Activated CD4-positive, alpha-beta T cell treated with anti-CD3 and anti-CD28 coated beads, Interleukin-2, amount 10 ng/mL, durations not matched to agents 24 days and 14 days (primary cell): ENCODE measurements at regions not wholly inside any gene's neighbourhood (a gene's known extent, or its start where the extent isn't known, plus 50 kb on each side); places are given as distances from the start of the nearest gene placed in this dataset.
A peak's percentile ranks its signal among the peaks of the same experiment; 100 is the strongest.
"Not testable (repeated sequence)": the region's sequence is repeated elsewhere in the genome, so short reads cannot be mapped to it uniquely, and the experiment has no call there.

ENCODE experiments used
- DNase-seq: peaks from one replicate; pipeline ENCODE4 v3.0.0; 2022
- H3K27ac Mint-ChIP-seq: one replicate; pipeline ENCODE4 v1.8.0; 2022; ENCODE audit warnings: mild to moderate bottlenecking, mixed read lengths
- H3K27me3 Mint-ChIP-seq: one replicate; pipeline ENCODE4 v1.8.0; 2022; ENCODE audit warnings: mixed read lengths
- H3K36me3 Mint-ChIP-seq: one replicate; pipeline ENCODE4 v1.8.0; 2022; ENCODE audit warnings: low read depth, mild to moderate bottlenecking, mixed read lengths
- H3K4me1 Mint-ChIP-seq: one replicate; pipeline ENCODE4 v1.8.0; 2021; ENCODE audit warnings: mixed read lengths
- H3K4me3 Mint-ChIP-seq: one replicate; pipeline ENCODE4 v1.8.0; 2022; ENCODE audit warnings: mild to moderate bottlenecking, moderate library complexity, mixed read lengths
- H3K9me3 Mint-ChIP-seq: one replicate; pipeline ENCODE4 v1.8.0; 2021; ENCODE audit warnings: mixed read lengths
- intact Hi-C: fragments of 100-400 bp; cut with micrococcal nuclease; formaldehyde crosslinking; loops from one replicate; pipeline ENCODE4 v1.15.1; 2023

DNA sequence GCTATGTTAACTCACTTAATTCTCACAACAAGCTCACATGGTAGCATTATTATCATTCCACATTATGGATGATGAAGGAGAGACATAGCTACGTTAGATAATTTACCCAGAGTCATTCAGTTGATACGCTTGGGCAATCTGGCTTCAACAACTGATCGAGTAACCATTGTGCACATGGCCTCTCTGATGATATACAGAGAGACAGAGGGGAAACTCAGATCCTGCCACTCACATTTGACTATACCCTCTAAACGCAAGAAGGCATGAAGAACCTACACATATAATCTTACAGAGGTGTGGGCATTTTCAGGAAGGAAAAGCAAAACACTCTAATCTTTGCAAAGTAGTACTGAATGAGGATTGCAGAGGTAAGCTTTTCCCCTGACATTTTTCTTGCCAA, 360.1 kb downstream of the BARHL2 start:
- Mint-ChIP-seq H3K9me3 (no peaks in the 10 kb centered on the region), H3K4me3 (no peak overlapping the region), H3K27me3 (no peaks in the 10 kb centered on the region), H3K4me1 (no peaks in the 10 kb centered on the region), H3K27ac (no peak overlapping the region), H3K36me3 (no peaks in the 10 kb centered on the region)
- peak; percentile 34 for DNase-seq
- intact Hi-C loops: no loop called here

- Mint-ChIP-seq H3K9me3 (no peaks in the 10 kb centered on the region), H3K36me3 (no peaks in the 10 kb centered on the region), H3K27me3 (no peaks in the 10 kb centered on the region), H3K27ac (no peak overlapping the region), H3K4me1 (no peaks in the 10 kb centered on the region), H3K4me3 (no peak overlapping the region)
- peak; percentile 37 for DNase-seq
- intact Hi-C loops: no loop called here
Observed at GRCh38 chr1:90356101-90356500, 361.0 kb downstream of the BARHL2 start.

DNA sequence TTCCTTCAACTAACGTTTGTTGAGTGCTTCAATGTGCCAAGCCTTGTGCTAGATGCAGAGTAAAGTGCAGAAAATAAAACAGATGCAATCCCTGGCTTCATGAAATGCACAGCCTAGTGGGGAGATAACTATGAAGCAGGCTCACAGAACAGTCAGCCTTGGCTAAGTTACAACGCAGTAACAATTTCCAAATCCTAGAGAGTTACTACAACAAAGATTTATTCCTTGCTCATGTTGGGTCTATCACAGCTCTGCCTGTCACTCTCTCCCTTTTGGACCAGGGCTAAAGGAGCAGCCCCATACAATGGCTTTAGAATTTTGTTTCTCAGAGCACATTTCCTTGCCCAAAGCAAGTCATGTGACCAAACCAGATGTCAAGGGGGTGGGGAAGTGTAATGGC, 359.8 kb downstream of the ZNF326 start:
- Mint-ChIP-seq H3K9me3 (no peaks in the 10 kb centered on the region), H3K4me3 (no peak overlapping the region), H3K4me1 (no peaks in the 10 kb centered on the region), H3K27me3 (no peaks in the 10 kb centered on the region), H3K36me3 (no peaks in the 10 kb centered on the region), H3K27ac (no peak overlapping the region)
- peak; percentile 32 for DNase-seq
- intact Hi-C loops: no loop called here

DNA sequence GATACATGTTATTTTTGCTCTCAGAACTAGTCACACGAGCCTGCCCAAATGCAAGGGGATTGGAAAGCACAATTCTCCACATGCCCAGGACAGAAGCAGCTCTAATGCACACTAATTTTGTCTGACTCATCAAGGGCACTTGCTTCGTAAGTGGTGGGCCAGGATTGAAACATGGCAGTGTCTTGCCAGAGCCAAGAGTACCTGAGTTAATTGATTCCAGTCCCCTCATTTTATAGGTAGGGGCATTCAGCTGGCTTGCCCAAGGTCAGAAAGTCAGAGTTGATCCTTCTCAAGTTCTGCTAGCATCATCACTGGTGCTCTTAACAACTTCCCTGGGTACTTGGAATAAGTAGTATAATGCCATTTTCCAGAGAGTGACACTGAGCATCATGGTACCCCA, 356.1 kb downstream of the ZNF326 start:
- Mint-ChIP-seq H3K4me1 (no peaks in the 10 kb centered on the region), H3K9me3 (no peaks in the 10 kb centered on the region), H3K4me3 (no peak overlapping the region), H3K36me3 (no peaks in the 10 kb centered on the region), H3K27ac (no peak overlapping the region), H3K27me3 (no peaks in the 10 kb centered on the region)
- intact Hi-C loops: no loop called here
- peak; percentile 16 for DNase-seq

- Mint-ChIP-seq H3K36me3 (no peaks in the 10 kb centered on the region), H3K4me3 (no peak overlapping the region), H3K9me3 (no peaks in the 10 kb centered on the region), H3K27me3 (no peaks in the 10 kb centered on the region), H3K27ac (no peak overlapping the region), H3K4me1 (no peaks in the 10 kb centered on the region)
- intact Hi-C loops: no loop called here
- peak; percentile 43 for DNase-seq
Observed at GRCh38 chr1:90349510-90349909, 354.6 kb downstream of the ZNF326 start.

- no peak for DNase-seq
- Mint-ChIP-seq H3K36me3 (no peaks in the 10 kb centered on the region), H3K4me1 (no peaks in the 10 kb centered on the region), H3K9me3 (no peaks in the 10 kb centered on the region), H3K27ac (no peak overlapping the region), H3K27me3 (no peaks in the 10 kb centered on the region), H3K4me3 (no peak overlapping the region)
- intact Hi-C loops: no loop called here
Observed at GRCh38 chr1:90348934-90349333, 354.0 kb downstream of the ZNF326 start.

DNA sequence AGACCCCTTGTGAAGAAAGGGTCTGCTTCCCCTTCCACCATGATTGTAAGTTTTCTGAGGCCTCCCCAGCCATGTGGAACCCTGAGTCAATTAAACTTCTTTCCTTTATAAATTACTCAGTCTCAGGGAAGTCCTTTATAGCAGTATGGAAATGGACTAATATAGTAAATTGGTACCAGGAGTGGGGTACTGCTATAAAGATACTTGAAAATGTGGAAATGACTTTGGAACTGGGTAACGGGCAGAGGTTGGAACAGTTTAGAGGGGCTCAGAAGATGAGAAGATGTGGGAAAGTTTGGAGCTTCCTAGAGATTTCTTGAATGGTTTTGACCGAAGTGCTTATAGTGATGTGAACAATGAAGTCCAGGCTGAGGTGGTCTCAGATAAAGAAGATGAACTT, 353.5 kb downstream of the ZNF326 start:
- H3K27ac Mint-ChIP-seq, H3K36me3 Mint-ChIP-seq, H3K27me3 Mint-ChIP-seq, H3K4me1 Mint-ChIP-seq, intact Hi-C loops, H3K4me3 Mint-ChIP-seq, DNase-seq, H3K9me3 Mint-ChIP-seq: not testable (repeated sequence)

- H3K4me1 Mint-ChIP-seq: no peaks in the 10 kb centered on the region
- intact Hi-C loops: no loop called here
- no peaks in the 10 kb centered on the region for H3K27me3 Mint-ChIP-seq
- no peak for DNase-seq
- H3K4me3 Mint-ChIP-seq: no peak overlapping the region
- H3K9me3 Mint-ChIP-seq: no peaks in the 10 kb centered on the region
- no peak overlapping the region for H3K27ac Mint-ChIP-seq
- H3K36me3 Mint-ChIP-seq: no peaks in the 10 kb centered on the region
Observed at GRCh38 chr1:90347366-90347765, 352.5 kb downstream of the ZNF326 start.

- Mint-ChIP-seq H3K4me1 (no peaks in the 10 kb centered on the region), H3K27me3 (no peaks in the 10 kb centered on the region), H3K4me3 (no peak overlapping the region), H3K27ac (no peak overlapping the region), H3K9me3 (no peaks in the 10 kb centered on the region), H3K36me3 (no peaks in the 10 kb centered on the region)
- no peak for DNase-seq
- intact Hi-C loops: no loop called here
Observed at GRCh38 chr1:90346757-90347156, 351.8 kb downstream of the ZNF326 start.

DNA sequence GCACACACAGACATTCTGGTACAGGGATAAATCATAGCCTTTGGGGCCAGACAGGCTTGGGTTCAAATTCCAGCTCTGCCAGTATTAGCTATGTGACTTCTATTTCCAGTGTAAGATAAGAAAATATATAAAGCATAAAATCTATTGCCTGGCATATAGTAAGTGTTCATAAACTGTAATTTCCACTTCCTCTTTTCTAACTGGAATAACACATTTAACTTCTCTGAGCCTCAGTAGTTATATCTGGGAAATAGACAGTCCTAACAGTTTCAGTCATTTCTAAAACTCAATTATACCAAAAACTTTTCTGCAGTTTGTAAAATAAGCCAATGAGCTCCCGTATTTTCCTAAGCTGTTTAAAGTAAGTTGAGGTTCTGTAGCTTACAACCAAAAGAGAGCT, 351.4 kb downstream of the ZNF326 start:
- no peaks in the 10 kb centered on the region for H3K4me1 Mint-ChIP-seq
- no peaks in the 10 kb centered on the region for H3K36me3 Mint-ChIP-seq
- intact Hi-C loops: no loop called here
- DNase-seq: no peak
- H3K4me3 Mint-ChIP-seq: no peak overlapping the region
- no peaks in the 10 kb centered on the region for H3K27me3 Mint-ChIP-seq
- H3K27ac Mint-ChIP-seq: no peak overlapping the region
- H3K9me3 Mint-ChIP-seq: no peaks in the 10 kb centered on the region

DNA sequence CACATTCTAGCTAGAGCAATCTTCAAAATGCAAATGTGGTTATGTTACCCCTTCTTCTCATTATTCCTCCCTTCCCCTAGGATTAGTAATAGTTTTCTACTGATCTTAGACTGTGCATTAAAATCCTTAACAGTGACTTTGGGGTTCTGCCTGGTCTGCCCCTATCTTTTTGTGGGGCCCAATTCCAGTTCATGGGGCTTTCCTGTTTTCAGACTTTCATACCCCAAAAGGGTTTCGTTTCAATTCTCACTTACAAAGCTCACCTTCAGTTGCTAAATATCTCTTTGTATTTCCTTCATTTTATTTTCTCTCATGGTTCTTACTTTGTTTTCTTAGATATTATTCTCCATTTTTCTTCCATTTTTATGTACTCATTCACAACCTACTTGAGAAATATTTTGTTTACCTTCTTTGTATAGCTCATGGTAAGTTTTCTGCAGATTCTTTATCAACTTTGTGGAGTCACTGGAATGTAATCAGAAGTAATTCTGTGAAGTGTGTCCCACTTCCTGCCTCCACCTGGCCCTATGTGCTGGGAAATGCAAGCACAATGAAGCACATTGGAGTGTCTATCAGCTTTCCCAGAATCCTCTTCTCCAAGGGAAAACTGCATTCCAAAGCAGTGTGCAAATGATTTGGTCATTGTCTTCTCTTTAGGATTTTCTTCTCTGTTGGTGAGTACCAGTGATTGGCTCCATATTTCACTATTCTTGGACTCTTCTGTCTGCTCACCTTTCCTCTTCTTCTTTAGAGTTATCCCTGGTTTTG, 350.2 kb downstream of the ZNF326 start:
- Mint-ChIP-seq H3K27ac (no peak overlapping the region), H3K9me3 (no peaks in the 10 kb centered on the region), H3K36me3 (no peaks in the 10 kb centered on the region), H3K4me3 (no peak overlapping the region), H3K27me3 (peaks cover 2% of the 10 kb centered on the region), H3K4me1 (peaks cover 2% of the 10 kb centered on the region)
- DNase-seq: no peak
- intact Hi-C loops: no loop called here

- Mint-ChIP-seq H3K4me1 (peaks cover 2% of the 10 kb centered on the region), H3K27me3 (peaks cover 2% of the 10 kb centered on the region), H3K27ac (no peak overlapping the region), H3K4me3 (no peak overlapping the region), H3K9me3 (no peaks in the 10 kb centered on the region), H3K36me3 (no peaks in the 10 kb centered on the region)
- no peak for DNase-seq
- intact Hi-C loops: no loop called here
Observed at GRCh38 chr1:90341516-90341915, 346.6 kb downstream of the ZNF326 start.

DNA sequence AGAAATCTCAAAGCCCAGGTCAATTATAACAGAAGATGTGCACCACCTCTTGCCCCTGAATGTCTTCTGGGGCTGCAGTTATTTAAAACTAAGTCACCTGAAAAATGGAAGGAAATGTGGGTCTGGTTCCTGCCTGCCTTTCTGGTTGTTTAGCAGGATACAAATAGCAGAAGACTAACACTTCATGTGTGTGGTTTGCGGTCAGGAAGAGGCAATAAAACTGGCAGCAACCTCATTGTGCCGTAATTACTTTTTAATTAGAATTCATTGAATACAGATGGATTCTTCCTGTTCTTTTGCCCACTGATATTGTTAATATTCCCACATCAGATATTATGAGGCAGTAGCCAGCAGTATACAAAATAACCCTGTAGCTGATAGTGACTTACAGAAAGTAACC, 345.7 kb downstream of the ZNF326 start:
- Mint-ChIP-seq H3K27ac (no peak overlapping the region), H3K27me3 (peaks cover 2% of the 10 kb centered on the region), H3K36me3 (no peaks in the 10 kb centered on the region), H3K4me1 (peaks cover 2% of the 10 kb centered on the region), H3K9me3 (no peaks in the 10 kb centered on the region), H3K4me3 (no peak overlapping the region)
- DNase-seq: no peak
- intact Hi-C loops: no loop called here

- Mint-ChIP-seq H3K27me3 (peaks cover 2% of the 10 kb centered on the region), H3K36me3 (no peaks in the 10 kb centered on the region), H3K27ac (no peak overlapping the region), H3K9me3 (no peaks in the 10 kb centered on the region), H3K4me3 (no peak overlapping the region), H3K4me1 (peaks cover 2% of the 10 kb centered on the region)
- no peak for DNase-seq
- intact Hi-C loops: no loop called here
Observed at GRCh38 chr1:90339811-90340210, 344.9 kb downstream of the ZNF326 start.
